Transverse colon (tissue), 3 donors: ENCODE measurements at regions not wholly inside any gene's neighbourhood (a gene's known extent, or its start where the extent isn't known, plus 50 kb on each side); places are given as distances from the start of the nearest gene placed in this dataset.

ENCODE experiments used
- CTCF ChIP-seq, 5 experiments: fragments of 200-600 bp in 3 of 5; fragments of 450-650 bp in 2 of 5; sonication (generic) in 3 of 5; IDR thresholded peaks; 1 replicate in 2 of 5; 2 replicates in 3 of 5; pipeline ENCODE4 v1.5.1; 2016 to 2017; ENCODE audit warnings: antibody characterized with exemption in 5 of 5, inconsistent platforms in 3 of 5, mild to moderate bottlenecking in 2 of 5, moderate library complexity in 1 of 5
- EP300 ChIP-seq: sonication (generic); formaldehyde crosslinking; IDR thresholded peaks from one replicate; pipeline ENCODE4 v1.6.1; 2017; ENCODE audit warnings: antibody characterized with exemption, low read depth
- POLR2A ChIP-seq: fragments of 450-650 bp; IDR thresholded peaks from one replicate; pipeline ENCODE4 v1.6.1; 2016; ENCODE audit warnings: antibody characterized with exemption, mild to moderate bottlenecking, moderate library complexity

DNA sequence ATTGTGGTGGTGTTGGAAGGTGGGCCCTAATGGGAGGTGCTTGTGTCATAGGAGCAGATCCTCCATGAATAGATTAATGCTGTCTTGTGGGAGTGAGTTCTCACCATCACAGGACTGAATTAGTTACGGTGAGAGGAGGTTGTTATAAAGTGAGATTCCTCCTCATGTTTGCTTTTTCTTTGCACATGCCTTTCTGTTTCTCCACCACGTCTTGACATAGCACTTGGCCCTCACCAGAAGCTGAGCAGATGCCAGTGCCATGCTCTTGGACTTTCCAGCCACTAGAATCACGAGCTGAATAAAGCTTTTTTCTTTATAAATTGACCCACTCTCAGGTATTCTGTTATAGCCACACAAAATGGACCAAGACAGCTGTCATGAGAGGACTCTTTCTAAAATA lies 194.8 kb downstream of the PTPRU start:
- TF ChIP-seq CTCF (IDR thresholded peaks at IDR 0.05) (no peak), POLR2A (no peak), EP300 (no peak)
